Upper lobe of right lung (tissue), 1 donor: ENCODE measurements at regions not wholly inside any gene's neighbourhood (a gene's known extent, or its start where the extent isn't known, plus 50 kb on each side); places are given as distances from the start of the nearest gene placed in this dataset.

Experiments
- ATAC-seq: fragments of 200-7000 bp; cut with Tn5 transposase; one replicate; pipeline ENCODE4 v1.9.1; 2020; ENCODE audit warnings: mild to moderate bottlenecking, moderate library complexity
- DNase-seq: peaks from one replicate; pipeline ENCODE4 v3.0.0-alpha.2; 2020
- H3K27ac ChIP-seq: fragments of 200-600 bp; one replicate; pipeline ENCODE4 v1.8.0; 2022
- H3K27me3 ChIP-seq: fragments of 200-600 bp; one replicate; pipeline ENCODE4 v1.8.0; 2022; ENCODE audit warnings: mild to moderate bottlenecking
- H3K36me3 ChIP-seq: fragments of 200-600 bp; one replicate; pipeline ENCODE4 v1.8.0; 2022
- H3K4me1 ChIP-seq: fragments of 200-600 bp; one replicate; pipeline ENCODE4 v1.8.0; 2022
- H3K4me3 ChIP-seq: fragments of 200-600 bp; one replicate; pipeline ENCODE4 v1.8.0; 2022; ENCODE audit warnings: mild to moderate bottlenecking
- H3K9me3 ChIP-seq: fragments of 200-600 bp; one replicate; pipeline ENCODE4 v1.8.0; 2022
- intact Hi-C: fragments of 100-400 bp; cut with DNase I; formaldehyde crosslinking; loops from one replicate; pipeline ENCODE4 v1.11.0; 2022
- TF ChIP-seq, protein P1 (sequence below): fragments of 200-600 bp; IDR thresholded peaks from one replicate; pipeline ENCODE4 v1.8.0; 2022; ENCODE audit warnings: antibody characterized with exemption
- donor health status: DM: no; HTN: yes; CAD: no; lungs with severe emphysema.

DNA sequence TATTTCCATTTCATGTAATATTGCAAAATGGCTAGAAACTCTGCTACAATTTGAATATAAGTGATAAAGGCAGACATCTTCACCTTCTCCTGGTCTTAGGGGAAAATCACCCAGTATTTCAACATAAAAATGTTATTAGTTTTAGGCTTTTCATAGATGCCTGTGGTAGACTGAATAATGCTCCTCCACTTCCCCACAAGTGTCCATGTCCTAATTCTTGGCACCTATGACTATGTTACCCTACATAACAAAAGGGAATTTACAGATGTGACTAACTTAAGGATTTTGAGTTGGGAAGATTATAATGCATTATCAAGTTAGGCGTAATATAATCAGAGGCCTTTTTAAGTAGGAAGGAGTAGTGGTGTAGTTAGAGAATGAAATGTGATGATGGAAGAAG lies 196.4 kb downstream of the TMTC3 start:
- ATAC-seq (no peak), DNase-seq (no peak)
- no peaks in the 10 kb centered on the region for H3K4me1 ChIP-seq
- H3K4me3 ChIP-seq: no peak overlapping the region
- H3K27me3 ChIP-seq: no peaks in the 10 kb centered on the region
- TF ChIP-seq, protein P1, sequence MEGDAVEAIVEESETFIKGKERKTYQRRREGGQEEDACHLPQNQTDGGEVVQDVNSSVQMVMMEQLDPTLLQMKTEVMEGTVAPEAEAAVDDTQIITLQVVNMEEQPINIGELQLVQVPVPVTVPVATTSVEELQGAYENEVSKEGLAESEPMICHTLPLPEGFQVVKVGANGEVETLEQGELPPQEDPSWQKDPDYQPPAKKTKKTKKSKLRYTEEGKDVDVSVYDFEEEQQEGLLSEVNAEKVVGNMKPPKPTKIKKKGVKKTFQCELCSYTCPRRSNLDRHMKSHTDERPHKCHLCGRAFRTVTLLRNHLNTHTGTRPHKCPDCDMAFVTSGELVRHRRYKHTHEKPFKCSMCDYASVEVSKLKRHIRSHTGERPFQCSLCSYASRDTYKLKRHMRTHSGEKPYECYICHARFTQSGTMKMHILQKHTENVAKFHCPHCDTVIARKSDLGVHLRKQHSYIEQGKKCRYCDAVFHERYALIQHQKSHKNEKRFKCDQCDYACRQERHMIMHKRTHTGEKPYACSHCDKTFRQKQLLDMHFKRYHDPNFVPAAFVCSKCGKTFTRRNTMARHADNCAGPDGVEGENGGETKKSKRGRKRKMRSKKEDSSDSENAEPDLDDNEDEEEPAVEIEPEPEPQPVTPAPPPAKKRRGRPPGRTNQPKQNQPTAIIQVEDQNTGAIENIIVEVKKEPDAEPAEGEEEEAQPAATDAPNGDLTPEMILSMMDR: no peak
- H3K9me3 ChIP-seq: no peaks in the 10 kb centered on the region
- no peaks in the 10 kb centered on the region for H3K36me3 ChIP-seq
- no peak overlapping the region for H3K27ac ChIP-seq
- intact Hi-C loops: no loop called here

DNA sequence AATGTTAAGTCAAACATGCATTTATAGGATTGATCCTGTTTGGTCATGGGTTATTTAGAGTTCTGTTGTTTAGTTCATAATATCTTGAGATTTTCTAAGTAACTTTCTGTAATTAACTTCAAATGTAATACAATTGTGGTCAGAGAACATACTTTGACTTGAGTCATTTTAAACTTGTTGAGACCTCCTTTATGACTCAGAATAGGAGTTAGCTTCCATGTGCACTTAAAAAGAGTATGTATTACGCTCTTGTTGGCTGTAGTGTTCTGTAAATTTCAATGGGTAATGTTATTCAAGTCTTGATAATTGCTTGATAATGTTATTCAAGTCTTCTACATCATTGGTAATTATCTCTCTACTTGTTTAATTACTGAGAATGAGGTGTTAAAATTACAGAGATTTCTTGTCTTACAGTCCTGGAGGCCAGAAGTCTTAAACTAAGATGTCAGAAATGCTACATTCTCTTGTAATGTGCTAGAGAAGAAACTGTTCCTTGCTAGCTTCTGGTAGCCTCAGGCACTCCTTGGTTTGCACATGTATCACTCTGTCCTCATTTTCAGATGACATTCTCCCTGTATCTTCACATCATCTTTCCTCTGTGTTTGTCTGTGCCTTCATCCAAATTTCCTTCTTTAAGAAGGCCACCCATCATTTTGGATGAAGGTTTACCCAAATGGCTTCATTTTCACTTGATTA lies 197.3 kb downstream of the TMTC3 start:
- ATAC-seq: no peak
- intact Hi-C loops: no loop called here
- H3K4me3 ChIP-seq: no peak overlapping the region
- no peak for DNase-seq
- no peaks in the 10 kb centered on the region for H3K9me3 ChIP-seq
- H3K4me1 ChIP-seq: no peaks in the 10 kb centered on the region
- no peaks in the 10 kb centered on the region for H3K27me3 ChIP-seq
- TF ChIP-seq, protein P1: no peak
- no peaks in the 10 kb centered on the region for H3K36me3 ChIP-seq
- H3K27ac ChIP-seq: no peak overlapping the region

DNA sequence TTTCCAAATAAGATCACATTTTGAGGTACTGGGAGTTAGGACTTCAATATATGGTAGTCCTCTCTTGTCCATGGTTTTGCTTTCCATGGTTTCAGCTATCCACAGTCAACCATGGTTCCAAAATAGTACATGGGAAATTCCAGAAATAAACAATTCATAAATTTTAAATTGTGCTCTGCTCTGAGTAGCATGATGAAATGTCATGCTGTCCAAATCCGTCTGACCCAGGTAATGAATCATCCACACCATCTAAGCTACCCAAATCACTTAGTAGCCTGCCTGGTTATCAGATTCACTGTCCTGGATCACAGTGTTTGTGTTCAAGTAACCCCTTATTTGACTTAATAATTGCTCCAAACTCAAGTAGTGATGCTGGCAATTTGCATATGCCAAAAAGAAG lies 197.9 kb downstream of the TMTC3 start:
- H3K36me3 ChIP-seq: no peaks in the 10 kb centered on the region
- TF ChIP-seq, protein P1: no peak
- no peaks in the 10 kb centered on the region for H3K9me3 ChIP-seq
- H3K27me3 ChIP-seq: no peaks in the 10 kb centered on the region
- no peak for DNase-seq
- H3K4me3 ChIP-seq: no peak overlapping the region
- H3K27ac ChIP-seq: no peak overlapping the region
- no peak for ATAC-seq
- no peaks in the 10 kb centered on the region for H3K4me1 ChIP-seq
- intact Hi-C loops: no loop called here

DNA sequence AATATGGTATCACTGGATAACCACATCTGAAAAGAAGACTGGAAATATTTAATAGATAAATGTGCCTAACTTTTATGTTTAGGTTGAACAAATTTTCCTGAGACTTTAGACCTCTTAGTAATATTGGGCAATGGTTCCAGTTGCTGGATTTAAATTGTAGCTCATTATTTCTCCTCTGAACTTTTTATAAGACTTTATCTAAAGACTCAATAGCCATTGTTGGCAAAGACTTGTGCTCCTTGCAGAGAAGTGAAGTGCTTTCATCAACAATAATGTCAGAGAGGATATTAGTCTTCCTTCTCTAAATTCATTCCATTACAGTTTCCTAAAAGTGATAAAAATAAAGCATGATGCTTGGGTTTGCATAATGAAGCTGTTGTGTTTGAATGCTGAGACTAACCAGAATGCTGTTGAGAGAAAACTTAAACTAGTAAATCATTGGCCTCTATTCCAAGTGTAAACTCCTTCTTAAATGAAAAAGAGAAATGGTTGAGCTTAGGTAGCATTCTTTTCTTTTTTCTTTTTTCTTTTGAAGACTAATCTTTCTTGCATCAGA lies 200.2 kb downstream of the TMTC3 start:
- intact Hi-C loops: no loop called here
- Histone ChIP-seq H3K27me3 (no peaks in the 10 kb centered on the region), H3K36me3 (no peaks in the 10 kb centered on the region), H3K27ac (no peak overlapping the region), H3K4me3 (no peak overlapping the region), H3K9me3 (no peaks in the 10 kb centered on the region), H3K4me1 (no peaks in the 10 kb centered on the region)
- TF ChIP-seq, protein P1: no peak
- no peak for DNase-seq
- no peak for ATAC-seq

DNA sequence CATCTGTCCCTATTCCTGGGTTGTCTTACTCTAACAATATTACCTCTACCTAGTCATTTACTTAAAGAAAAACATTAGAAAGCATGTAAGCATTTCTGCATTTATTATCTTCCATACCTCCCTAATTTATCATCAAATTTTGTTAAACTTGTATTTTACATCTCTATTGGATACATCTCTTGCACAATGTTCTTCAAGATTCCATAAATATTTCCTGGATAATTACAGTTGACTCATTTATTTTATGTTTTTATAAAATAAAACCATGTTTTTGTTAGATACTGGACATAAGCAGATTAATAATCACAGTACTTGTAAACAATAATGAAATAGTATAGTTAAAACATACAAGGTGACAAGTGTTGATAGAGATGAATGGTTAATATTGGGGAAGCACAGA lies 209.0 kb downstream of the TMTC3 start:
- intact Hi-C loops: no loop called here
- no peaks in the 10 kb centered on the region for H3K4me1 ChIP-seq
- ATAC-seq (no peak), DNase-seq (no peak)
- TF ChIP-seq, protein P1: no peak
- no peaks in the 10 kb centered on the region for H3K9me3 ChIP-seq
- no peaks in the 10 kb centered on the region for H3K36me3 ChIP-seq
- H3K27ac ChIP-seq: no peak overlapping the region
- H3K4me3 ChIP-seq: no peak overlapping the region
- H3K27me3 ChIP-seq: no peaks in the 10 kb centered on the region

DNA sequence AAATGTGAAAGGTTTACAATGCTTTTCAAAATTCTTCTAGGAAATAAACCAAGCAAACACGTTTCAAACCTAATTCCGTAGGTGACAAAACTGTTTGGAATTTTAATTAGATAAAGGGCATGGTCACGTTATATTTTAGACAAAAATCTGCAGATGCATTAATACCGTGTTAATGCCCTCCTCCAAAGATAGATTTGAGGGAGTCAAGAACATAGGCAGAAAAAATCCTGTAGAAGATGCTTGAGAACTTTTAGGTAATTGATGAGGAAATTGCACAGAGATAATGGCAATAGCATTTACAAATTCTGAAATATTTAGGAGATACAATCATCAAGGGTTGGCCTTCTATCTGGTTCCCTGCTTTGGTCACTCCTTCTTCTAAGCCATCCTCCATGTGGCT lies 212.6 kb downstream of the TMTC3 start:
- TF ChIP-seq, protein P1: no peak
- intact Hi-C loops: no loop called here
- H3K27me3 ChIP-seq: no peaks in the 10 kb centered on the region

More for the DNA sequence above, 212.6 kb downstream of the TMTC3 start:
- no peak overlapping the region for H3K4me3 ChIP-seq
- no peak overlapping the region for H3K27ac ChIP-seq
- DNase-seq: no peak
- no peak for ATAC-seq
- no peaks in the 10 kb centered on the region for H3K9me3 ChIP-seq
- H3K36me3 ChIP-seq: no peaks in the 10 kb centered on the region
- no peaks in the 10 kb centered on the region for H3K4me1 ChIP-seq
